Kidney (tissue), 13 donors: ENCODE measurements at regions not wholly inside any gene's neighbourhood (a gene's known extent, or its start where the extent isn't known, plus 50 kb on each side); places are given as distances from the start of the nearest gene placed in this dataset.
A peak's percentile ranks its signal among the peaks of the same experiment; 100 is the strongest.

Experiments
- DNase-seq, 5 donors: peaks; one replicate each; pipeline ENCODE4 v3.0.0-alpha.2; 2013 to 2020
- FAIRE-seq: peaks from 2 replicates; lab custom pipeline; 2012; peaks lifted over from hg19 to GRCh38; lab: Jason Lieb, UNC
- H3K27ac ChIP-seq, 2 donors: one replicate each; pipeline ENCODE4 v1.7.0; 2013; ENCODE audit warnings: low read depth in 2 of 2, low read length in 2 of 2, inconsistent platforms in 1 of 2
- H3K27me3 ChIP-seq: one replicate; pipeline ENCODE4 v1.7.1; 2013; ENCODE audit warnings: low read length, inconsistent platforms; ENCODE audit not compliant: control insufficient read depth, insufficient read depth
- H3K36me3 ChIP-seq, 3 donors: one replicate each; pipeline versions ENCODE4 v1.7.0 to v1.7.1; 2013; ENCODE audit warnings: low read length in 3 of 3, control low read depth in 1 of 3, inconsistent platforms in 1 of 3; ENCODE audit not compliant: insufficient read depth in 3 of 3, control insufficient read depth in 2 of 3
- H3K4me1 ChIP-seq, 3 donors: one replicate each; pipeline versions ENCODE4 v1.7.0 to v1.7.1; 2013; ENCODE audit warnings: low read length in 3 of 3, inconsistent platforms in 1 of 3, low read depth in 1 of 3; ENCODE audit not compliant: control insufficient read depth in 2 of 3, insufficient read depth in 2 of 3
- H3K4me3 ChIP-seq, 3 donors: one replicate each; pipeline versions ENCODE4 v1.7.0 to v1.8.1; 2013; ENCODE audit warnings: low read length in 3 of 3, control low read depth in 1 of 3, inconsistent platforms in 1 of 3
- H3K9ac ChIP-seq, 3 donors: one replicate each; pipeline versions ENCODE4 v1.7.0 to v1.7.1; 2013; ENCODE audit warnings: low read length in 3 of 3, control low read depth in 1 of 3, inconsistent platforms in 1 of 3
- H3K9me3 ChIP-seq, 3 donors: one replicate each; pipeline versions ENCODE4 v1.7.0 to v1.7.1; 2013; ENCODE audit warnings: low read length in 3 of 3, control low read depth in 1 of 3, inconsistent platforms in 1 of 3; ENCODE audit not compliant: control insufficient read depth in 2 of 3, insufficient read depth in 1 of 3
- intact Hi-C: fragments of 100-400 bp; cut with DNase I; formaldehyde crosslinking; loops from one replicate; pipeline ENCODE4 v1.11.1; 2022
- TF ChIP-seq, protein P1 (sequence below): IDR thresholded peaks from 3 replicates; pipeline ENCODE4 v1.5.1; 2012; ENCODE audit warnings: mild to moderate bottlenecking, moderate library complexity, borderline replicate concordance; ENCODE audit not compliant: insufficient read depth; ENCODE audit errors: extremely low read depth
- donor health status: control.
- donor health status: control.
- donor health status: control.
- donor health status: control.
- donor health status: control.
- donor health status: DM: yes; HTN: yes; CAD: no.
- donor health status: Normal renal cell carcinoma (clear cell type).

- intact Hi-C loops, result no loop called here
- Histone ChIP-seq H3K4me1 (peaks cover 0 to 3% (median 0%) of the 10 kb centered on the region in 3 donors), H3K36me3 (no peaks in the 10 kb centered on the region), H3K9ac (no peak overlapping the region), H3K27ac (no peak overlapping the region), H3K9me3 (no peaks in the 10 kb centered on the region), H3K4me3 (no peak overlapping the region), H3K27me3 (no peaks in the 10 kb centered on the region)
- no peak for FAIRE-seq
- peak in 1 of 5 donors; percentile 66 for DNase-seq
- TF ChIP-seq, protein P1, sequence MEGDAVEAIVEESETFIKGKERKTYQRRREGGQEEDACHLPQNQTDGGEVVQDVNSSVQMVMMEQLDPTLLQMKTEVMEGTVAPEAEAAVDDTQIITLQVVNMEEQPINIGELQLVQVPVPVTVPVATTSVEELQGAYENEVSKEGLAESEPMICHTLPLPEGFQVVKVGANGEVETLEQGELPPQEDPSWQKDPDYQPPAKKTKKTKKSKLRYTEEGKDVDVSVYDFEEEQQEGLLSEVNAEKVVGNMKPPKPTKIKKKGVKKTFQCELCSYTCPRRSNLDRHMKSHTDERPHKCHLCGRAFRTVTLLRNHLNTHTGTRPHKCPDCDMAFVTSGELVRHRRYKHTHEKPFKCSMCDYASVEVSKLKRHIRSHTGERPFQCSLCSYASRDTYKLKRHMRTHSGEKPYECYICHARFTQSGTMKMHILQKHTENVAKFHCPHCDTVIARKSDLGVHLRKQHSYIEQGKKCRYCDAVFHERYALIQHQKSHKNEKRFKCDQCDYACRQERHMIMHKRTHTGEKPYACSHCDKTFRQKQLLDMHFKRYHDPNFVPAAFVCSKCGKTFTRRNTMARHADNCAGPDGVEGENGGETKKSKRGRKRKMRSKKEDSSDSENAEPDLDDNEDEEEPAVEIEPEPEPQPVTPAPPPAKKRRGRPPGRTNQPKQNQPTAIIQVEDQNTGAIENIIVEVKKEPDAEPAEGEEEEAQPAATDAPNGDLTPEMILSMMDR, result no peak
Measured at GRCh38 chr3:152559246-152559645, 275.7 kb upstream of the P2RY1 start.

GRCh38 chr3:152564459-152564858, 270.5 kb upstream of the P2RY1 start:
- Histone ChIP-seq H3K4me1 (no peaks in the 10 kb centered on the region), H3K27ac (no peak overlapping the region), H3K27me3 (no peaks in the 10 kb centered on the region), H3K9ac (no peak overlapping the region), H3K36me3 (no peaks in the 10 kb centered on the region), H3K4me3 (no peak overlapping the region), H3K9me3 (no peaks in the 10 kb centered on the region)
- DNase-seq, result no peak
- intact Hi-C loops, result no loop called here
- TF ChIP-seq, protein P1, result no peak
- FAIRE-seq, result no peak

GRCh38 chr3:152574461-152575079, 260.4 kb upstream of the P2RY1 start:
- intact Hi-C loops, result no loop called here
- TF ChIP-seq, protein P1, result peak; percentile 41
- H3K4me1 ChIP-seq, result no peaks in the 10 kb centered on the region
- no peaks in the 10 kb centered on the region for H3K36me3 ChIP-seq
- H3K4me3 ChIP-seq, result no peak overlapping the region
- DNase-seq, result peak in 3 of 5 donors; percentile 13 to 50 (median 17)
- H3K27me3 ChIP-seq, result no peaks in the 10 kb centered on the region
- H3K9ac ChIP-seq, result no peak overlapping the region
- H3K27ac ChIP-seq, result no peak overlapping the region
- FAIRE-seq, result peak; percentile 46
- no peaks in the 10 kb centered on the region for H3K9me3 ChIP-seq

GRCh38 chr3:152578769-152579168, 256.2 kb upstream of the P2RY1 start:
- H3K4me3 ChIP-seq, result no peak overlapping the region
- intact Hi-C loops, result no loop called here
- TF ChIP-seq, protein P1, result no peak
- no peaks in the 10 kb centered on the region for H3K4me1 ChIP-seq
- H3K27me3 ChIP-seq, result no peaks in the 10 kb centered on the region
- H3K9me3 ChIP-seq, result no peaks in the 10 kb centered on the region
- no peak overlapping the region for H3K27ac ChIP-seq
- FAIRE-seq (no peak), DNase-seq (no peak)
- H3K36me3 ChIP-seq, result no peaks in the 10 kb centered on the region
- H3K9ac ChIP-seq, result no peak overlapping the region
